GM19328 (cell line): ENCODE measurements at regions not wholly inside any gene's neighbourhood (a gene's known extent, or its start where the extent isn't known, plus 50 kb on each side); places are given as distances from the start of the nearest gene placed in this dataset.
A peak's percentile ranks its signal among the peaks of the same experiment; 100 is the strongest.

Source experiments
- ATAC-seq: cut with Tn5 transposase; IDR thresholded peaks from one replicate; pipeline ENCODE4 v1.9.1; 2021; ENCODE audit warnings: mild to moderate bottlenecking, moderate library complexity; ENCODE audit not compliant: unreplicated experiment

DNA sequence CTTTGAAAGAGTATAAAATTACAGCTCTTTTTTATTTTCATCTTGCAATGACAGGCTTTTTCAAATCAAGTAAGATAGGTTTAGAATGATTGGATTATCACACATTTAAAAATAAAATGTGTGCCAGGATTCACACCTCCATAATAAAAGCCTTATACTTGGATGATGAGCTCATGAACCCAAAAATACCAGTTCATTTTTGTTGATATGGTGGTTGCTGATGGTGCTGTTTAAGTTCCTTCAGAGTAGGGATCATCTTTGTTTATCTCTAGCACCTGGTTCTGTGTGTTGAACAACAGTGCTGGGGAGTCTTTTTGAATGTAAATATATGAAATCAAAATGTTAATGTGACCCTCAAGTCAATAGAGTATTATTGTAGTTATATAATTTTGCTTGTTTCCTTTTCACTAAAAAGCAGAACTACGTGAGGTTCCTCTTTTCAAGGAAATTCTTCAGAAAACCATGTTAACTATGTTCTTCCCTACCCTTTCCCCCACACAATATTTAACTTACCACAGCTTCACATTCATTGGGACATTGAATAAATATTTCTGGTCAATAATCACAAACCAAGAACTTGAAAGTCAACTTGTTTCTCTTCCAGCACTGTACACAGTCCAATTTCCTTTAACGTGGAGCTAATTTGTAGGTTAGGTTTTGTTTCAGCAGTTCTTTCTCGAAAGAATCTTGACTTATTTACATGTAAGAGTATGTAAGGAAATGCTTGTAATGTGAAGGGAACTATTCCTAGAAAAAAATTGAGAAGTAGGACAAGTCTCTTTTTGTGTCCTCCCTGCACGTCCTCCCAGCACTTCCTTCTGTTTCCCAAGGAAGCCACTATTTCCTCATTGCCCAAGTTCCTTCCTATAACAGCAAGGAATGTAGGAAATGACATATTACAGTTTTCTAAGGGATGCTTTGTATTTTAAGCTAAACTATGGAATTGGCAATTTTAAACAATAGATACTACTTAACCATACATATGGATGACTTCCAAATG, 945.9 kb upstream of the CITED2 start:
- no peak for ATAC-seq

DNA sequence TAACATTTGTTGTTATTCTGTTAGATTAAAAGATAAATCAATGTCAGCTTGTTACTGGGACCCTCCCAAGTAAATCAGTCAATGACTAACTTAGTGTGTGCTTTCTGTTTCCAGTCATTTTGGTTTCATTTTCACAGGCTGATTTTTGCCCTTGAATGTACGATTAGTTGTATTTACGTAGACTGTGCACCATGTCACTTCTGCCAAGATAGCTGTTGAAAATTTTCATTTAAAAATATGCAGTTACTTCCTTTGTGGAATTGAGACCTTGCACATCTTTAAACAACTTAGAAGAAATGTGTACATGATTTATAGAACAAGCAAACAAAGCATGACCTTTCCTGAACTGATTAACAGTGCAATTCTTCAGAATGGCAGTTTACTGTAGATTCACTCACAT, 944.8 kb upstream of the CITED2 start:
- ATAC-seq, result no peak

DNA sequence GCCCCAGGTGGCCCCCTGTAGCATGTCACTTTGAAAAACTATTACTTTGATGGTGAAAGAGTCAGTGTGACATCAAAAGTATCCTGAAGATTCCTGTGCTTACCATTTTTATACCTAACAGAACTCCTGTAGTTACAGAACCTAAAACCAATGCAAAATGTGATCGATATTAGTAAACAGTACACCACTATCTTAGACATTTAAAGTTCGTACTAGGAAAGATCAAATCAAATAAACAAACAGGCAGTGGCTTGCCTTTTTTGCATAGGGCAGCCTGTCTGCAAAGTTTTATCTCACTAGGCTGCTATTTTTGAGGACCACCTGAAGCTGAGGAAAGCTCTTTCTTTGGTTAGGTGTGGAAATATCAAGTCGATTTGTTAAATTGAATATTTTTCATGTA, 944.0 kb upstream of the CITED2 start:
- ATAC-seq, result no peak

DNA sequence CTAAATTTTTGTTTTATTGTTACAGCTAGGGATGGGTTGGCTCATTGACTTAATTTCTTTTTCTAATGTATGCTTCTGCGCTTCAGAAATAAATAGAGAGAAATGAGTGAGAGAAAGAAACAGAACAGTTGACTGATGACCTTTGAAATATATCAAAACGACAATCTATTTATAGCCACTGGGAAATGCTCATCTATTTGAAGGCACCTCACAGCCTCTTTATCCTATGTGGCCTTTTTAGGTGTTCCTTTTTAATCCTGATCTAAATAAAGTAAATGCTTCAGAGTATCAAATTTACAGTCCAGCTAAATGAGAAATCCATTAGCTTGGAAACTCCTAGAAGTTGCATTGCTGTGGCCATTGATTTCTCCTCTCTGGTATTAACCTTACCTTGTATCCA, 943.5 kb upstream of the CITED2 start:
- ATAC-seq, result no peak

DNA sequence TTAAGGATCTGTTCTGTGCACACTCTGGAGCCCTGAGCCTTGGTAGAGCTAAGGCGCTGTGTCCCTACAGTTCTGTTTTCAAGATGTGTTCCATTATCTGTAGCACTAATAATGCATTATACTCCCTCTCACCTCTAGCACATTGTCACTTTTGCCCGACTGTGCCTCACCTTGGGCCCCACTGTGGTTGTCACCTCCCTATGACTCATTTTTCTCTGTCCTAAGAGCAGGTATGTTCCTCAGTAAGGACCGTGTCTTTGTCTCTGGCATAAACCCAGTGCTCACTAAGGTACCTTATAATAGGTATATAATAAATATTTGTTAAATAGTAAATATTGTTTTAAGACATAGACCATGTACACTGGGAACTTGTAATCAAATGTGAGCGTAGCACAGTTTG, 942.5 kb upstream of the CITED2 start:
- ATAC-seq, result no peak

DNA sequence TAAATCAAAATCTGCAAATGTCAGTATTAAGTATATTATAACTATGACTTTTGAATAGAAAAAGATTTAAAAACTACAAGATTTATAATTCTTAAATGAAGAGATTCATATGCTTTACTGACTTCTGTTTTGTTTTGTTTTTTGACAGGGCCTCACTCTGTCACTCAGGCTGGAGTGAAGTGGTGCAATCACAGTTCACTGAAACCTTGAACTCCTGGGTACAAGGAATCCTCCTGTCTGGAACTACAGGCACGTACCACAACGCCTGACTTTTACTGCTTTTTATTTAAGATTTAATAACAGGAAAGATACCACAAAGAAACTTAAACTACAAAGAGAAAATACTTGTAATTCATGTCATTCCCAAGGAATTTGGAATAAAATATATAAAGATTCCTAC, 940.2 kb upstream of the CITED2 start:
- ATAC-seq, result no peak

DNA sequence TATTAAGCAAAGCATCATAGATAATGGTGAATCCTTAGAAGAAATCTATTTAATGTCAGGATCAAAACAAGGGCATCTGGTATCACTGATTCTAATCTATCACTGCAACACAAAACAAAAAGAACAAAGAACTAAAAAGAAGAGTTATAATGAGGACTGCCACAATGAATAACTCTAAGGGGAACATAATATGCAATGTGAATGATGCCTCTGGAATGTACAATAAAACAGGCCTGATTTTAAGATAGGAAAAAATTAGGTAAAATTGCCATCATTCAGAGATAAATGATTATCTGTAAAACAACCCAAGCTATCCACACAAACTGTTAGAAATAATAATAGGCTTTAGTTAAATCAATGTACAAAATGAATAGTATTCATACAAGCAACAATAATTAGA, 936.7 kb upstream of the CITED2 start:
- no peak for ATAC-seq

DNA sequence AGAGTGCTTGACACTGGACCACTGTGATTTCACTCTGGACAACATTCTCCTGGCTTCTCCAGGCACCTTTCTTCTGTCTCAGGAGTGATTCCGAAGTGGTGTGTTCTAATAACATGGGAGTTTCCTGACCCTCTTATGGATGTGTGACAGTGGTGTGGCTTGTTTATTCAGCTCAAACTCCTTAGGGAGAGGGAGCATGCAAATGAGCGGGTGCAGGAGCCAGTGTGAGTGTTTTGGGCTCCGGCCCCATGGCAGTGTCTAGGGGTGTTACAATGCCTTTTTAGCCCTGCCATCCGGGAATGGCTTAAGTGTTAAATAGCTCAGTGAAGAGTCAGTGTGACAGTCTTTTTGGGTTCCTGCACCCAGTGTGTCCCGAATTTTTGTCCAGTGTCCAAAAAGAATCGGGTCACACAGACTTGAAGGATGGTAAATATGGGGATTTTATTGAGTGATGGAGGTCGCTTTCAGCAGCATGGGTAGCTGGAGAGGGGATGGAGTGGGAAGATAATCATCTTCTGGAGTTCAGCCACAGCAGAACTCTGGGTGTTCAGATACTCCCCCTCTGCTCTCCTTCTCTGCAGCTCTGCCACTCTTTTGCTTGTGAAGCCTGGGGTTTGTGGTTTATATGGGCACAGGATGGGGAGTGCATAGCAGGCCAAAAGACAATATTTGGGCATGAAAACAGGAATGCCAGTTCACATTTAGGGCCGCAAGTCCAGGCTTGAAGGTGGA, 928.9 kb upstream of the CITED2 start:
- no peak for ATAC-seq

DNA sequence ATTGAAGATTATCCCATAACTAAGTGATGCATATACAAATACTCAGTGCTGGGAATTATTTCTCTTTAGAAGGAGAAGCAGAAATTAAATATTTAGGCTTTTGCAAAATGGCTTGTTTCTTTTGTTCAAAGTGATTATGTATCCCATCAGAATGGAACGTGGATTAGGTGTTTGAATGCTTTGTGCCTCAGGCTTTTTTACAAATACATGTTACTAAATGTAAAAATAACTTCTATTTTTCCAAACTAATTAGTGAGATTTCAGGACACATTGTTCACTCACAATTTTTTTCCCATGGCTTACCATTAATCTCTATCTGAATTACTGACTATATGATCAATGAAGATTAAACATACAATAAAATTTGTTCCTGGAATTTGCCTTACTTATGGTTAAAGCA, 925.9 kb upstream of the CITED2 start:
- ATAC-seq, result no peak

DNA sequence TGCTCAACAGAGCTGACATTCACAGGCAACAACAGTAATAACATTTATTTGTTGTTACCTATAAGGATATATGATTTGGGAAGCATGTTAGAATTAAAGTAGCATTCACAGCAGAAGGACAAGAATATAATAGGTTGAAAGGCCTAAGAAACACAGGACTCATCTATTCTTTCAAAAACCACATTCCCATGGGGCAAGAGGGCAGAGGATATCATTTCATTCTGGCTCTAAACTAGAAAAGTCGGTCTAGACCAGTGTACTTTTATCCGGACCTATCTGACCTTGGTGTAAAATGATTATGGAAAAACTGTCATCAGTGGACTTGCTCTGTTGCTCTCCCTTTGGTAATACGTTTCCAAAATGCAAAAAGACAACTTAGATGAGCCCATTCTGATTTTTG, 914.7 kb upstream of the CITED2 start:
- no peak for ATAC-seq

DNA sequence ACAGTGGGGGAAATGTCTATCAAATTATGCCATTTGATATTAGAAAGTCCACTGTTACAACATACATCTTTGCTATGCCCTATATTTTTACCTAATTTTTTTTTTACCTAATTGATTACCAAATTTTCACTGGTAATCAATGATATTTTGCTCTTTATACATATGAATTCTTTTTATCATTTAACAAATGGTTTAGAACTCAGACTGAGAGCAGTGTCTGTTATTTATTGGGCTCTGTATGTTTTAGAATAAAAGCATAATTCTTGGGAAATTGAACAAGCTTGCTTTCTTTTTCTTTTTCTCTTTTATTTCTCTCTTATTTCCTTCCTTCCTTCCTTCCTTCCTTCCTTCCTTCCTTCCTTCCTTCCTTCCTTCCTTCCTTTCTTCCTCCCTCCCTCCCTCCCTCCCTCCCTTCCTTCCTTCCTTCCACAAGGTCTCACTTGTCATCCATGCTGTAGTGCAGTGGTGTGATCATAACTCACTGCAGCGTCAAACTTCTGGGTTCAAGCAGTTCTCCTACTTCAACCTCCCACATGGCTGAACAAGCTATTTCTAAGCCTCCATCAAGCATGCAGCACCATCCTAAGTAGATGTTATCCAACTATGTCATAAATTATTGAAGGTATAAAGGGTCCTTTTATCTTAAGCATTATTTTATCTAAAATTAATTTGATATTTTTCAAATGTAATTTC, 911.7 kb upstream of the CITED2 start:
- ATAC-seq, result no peak

DNA sequence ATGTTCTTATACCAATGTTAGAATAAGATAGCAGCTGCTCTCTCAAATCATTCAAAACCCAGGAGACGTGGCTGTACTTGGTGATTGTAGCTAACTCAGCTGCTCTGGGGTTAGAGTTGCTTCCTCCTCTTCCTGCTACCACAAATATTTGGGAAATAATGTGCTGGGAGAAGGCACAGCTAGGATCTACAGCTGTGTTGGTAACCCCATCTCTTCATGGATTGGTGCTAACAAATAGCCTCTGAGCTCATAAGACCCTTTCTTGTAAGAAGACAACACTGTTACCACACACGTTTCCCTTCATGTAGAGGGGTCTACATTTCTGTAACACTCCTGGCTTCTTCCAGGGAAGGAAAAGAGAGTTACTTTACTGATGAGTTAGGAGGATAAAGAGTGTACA, 911.0 kb upstream of the CITED2 start:
- ATAC-seq, result no peak

DNA sequence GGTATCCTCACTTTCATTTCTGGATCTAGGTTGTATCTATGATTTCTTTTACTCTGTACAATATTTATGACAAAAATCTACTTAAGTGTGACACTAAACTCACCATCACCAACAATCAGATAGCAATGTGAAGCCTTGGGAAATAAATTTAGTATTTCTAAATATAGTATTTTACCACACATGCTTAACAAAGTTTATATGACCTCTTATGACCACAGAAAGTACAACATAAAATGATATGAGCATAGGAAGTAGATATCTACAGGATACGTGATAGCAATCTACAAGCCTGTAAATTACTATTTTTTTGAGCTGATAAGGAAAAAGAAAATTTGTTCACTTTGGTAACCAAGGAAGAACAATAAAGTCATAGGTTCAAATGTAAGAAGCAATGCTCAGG, 910.4 kb upstream of the CITED2 start:
- ATAC-seq, result no peak

DNA sequence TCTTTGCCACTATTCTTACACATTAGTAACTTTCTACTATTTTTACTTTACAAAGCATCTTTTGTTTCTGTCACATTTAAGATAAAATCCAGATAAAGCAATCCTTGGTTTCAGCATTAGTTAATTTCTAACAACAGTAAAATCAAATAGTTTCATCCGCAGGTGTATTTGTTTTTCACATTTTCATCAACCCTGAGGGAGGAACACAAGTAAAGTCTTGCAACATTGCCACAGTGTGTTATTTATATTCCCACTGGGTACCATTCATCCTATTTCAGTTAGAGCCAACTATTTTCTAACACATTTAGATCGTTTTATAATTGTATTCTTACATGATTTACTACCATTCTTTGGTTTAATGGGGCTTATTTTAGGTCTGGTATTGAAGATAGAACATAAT, 908.7 kb upstream of the CITED2 start:
- no peak for ATAC-seq

DNA sequence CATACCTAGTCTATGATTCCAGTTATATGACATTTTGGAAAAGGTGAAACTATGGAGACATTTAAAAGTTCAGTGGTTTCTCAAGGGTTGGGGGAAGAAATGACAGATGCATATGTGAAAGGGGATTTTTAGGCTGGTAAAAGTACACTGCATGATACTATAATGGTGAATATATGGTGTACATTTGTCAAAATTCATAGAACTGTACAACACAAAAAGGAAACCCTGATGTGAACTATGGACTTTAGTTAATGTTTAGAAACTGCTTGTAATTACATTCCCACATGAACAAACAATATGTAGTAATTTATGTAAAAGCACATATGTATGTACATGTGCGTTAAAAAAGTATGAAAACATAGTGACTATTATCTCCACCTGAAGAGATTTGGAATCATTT, 907.3 kb upstream of the CITED2 start:
- no peak for ATAC-seq

DNA sequence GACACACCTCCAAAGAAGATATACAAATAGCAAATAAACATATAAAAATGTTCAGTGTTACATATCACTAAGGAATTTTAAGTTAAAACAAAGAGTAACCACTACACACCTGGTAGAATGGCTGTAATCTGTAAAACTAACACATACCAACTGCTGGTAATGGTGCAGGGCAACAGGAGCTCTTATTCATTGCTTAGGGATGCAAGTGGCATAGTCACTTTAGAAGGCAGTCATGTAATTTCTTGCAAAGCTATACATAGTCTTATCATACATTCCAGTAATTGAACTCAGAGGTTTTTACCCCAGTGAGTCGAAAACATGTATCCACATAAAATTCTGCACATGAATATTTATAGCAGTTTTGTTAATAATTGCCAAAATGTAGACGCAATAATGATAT, 906.8 kb upstream of the CITED2 start:
- ATAC-seq, result no peak

DNA sequence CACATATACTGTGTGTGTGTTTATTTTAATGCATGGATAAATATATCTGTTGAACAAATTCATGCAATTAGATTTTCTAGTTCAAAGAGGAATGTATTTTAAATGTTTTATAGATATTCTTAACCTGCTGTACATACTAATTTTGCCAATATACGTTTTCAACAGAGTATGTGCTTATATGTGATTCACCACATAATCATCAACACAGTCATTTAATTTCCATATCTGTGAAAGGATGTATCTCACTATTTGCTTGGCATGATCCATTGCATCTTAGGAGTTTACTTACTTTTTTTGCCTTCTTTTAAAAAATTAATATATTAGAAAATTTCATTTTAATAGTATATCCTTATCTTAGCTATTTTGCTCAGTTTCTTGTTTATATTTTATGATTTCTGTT, 902.3 kb upstream of the CITED2 start:
- no peak for ATAC-seq

DNA sequence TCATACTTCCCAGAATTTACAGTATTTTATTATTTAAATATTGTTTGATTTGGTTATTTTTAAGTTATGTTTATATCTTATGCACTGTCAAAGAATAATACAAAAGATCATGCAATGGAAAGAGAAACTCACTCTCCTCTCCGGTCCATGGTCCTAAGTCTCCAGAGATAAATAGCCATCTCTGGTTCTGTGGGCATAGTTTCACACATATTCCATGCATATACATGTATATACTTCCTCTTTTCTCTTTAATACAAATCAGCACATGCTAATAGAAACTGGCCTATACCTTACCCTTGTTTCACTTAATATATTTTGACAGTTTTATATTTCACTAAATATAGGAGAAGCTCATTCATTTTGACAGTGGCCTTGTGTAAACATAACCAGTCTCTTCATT, 901.7 kb upstream of the CITED2 start:
- no peak for ATAC-seq

DNA sequence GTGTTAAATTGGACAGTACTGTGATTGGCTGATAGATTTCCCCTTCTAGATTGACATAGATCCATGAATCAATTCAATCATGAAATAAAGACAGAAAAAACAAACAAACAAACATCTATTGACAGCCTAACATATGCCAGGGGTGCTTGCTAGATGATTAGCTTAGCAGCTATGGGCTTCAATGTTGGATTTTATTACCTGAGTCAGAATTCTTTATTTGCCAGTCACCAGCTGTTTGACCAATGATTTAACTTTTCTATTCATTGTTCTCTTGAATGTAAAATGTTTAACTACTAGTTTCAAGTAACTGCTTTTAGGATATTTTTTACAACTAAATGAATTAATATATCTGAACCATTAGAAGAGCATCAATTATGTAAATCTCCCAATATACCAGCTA, 901.3 kb upstream of the CITED2 start:
- ATAC-seq, result no peak

DNA sequence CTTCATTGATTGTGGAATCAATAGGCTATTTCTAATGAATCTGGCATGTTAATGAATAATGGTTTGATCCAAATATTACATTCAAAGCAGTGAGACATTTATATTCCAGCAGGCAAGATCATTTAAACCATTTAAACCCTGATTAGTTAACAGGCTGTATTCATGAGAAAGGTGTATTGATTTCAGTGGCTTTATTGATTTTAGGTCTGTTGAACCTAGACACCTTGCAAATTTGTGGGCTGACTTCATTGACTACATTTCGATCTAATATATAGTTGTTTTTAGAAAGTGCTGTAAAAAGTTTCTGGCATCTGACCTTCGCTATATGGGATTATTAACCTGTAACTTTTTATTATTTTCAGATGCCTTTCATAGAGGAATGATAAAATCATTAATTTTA, 900.1 kb upstream of the CITED2 start:
- no peak for ATAC-seq

DNA sequence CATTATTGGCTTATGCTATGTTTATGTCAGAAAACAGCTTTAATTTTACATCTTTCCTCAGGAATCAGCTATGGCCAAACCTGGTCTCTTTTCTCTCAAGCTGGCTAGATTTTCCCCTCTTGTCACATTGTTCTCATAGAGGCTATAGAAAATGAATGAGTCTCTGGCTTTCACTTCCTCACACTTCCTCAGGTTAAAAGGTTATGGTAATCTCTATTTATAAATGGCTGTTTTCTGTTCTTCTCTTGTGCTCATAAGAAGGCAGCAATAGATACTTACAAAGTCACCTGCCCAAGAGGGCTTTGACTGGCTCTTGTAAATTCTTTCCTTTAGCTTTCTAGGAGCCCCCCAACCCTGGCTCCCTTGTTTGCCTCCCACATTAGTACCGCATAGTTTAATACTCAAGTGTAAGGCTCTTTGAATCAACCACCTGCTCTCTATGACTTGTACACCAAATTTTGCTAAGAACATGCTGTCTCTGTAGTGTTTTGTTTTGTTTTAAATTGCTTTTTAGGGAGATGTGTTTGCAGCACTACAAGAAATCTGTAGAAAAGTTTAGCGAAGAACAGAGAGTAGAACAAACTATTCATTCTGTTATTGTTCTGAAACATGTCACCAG, 897.4 kb upstream of the CITED2 start:
- peak; percentile 99 for ATAC-seq
